Tibial artery (tissue), 4 donors: ENCODE measurements at regions not wholly inside any gene's neighbourhood (a gene's known extent, or its start where the extent isn't known, plus 50 kb on each side); places are given as distances from the start of the nearest gene placed in this dataset.

Experiments
- DNase-seq, 2 donors: peaks; one replicate each; pipeline ENCODE4 v3.0.0-alpha.2; 2019
- H3K27ac ChIP-seq, 2 donors: fragments of 200-600 bp; sonication (generic) in 1 of 2; 1 replicate in 1 of 2; 2 replicates in 1 of 2; pipeline ENCODE4 v1.5.1; 2018 to 2019; ENCODE audit warnings: mild to moderate bottlenecking in 1 of 2
- H3K27me3 ChIP-seq, 2 donors: fragments of 200-600 bp; sonication (generic) in 1 of 2; one replicate each; pipeline versions ENCODE4 v1.5.1 to v1.6.0; 2016 to 2019
- H3K36me3 ChIP-seq, 3 donors: fragments of 200-600 bp; sonication (generic) in 2 of 3; one replicate each; pipeline ENCODE4 v1.5.1; 2016 to 2019; ENCODE audit warnings: mild to moderate bottlenecking in 2 of 3
- H3K4me1 ChIP-seq, 4 donors: fragments of 200-600 bp; sonication (generic) in 2 of 4; 1 replicate in 3 of 4; 2 replicates in 1 of 4; pipeline ENCODE4 v1.5.1; 2016 to 2019
- H3K4me3 ChIP-seq, 2 donors: fragments of 200-600 bp; sonication (generic) in 1 of 2; 1 replicate in 1 of 2; 2 replicates in 1 of 2; pipeline ENCODE4 v1.5.1; 2018 to 2019; ENCODE audit warnings: mild to moderate bottlenecking in 2 of 2
- H3K9me3 ChIP-seq, 3 donors: fragments of 200-600 bp; sonication (generic) in 1 of 3; one replicate each; pipeline ENCODE4 v1.5.1; 2016 to 2019
- intact Hi-C: fragments of 100-400 bp; cut with DNase I; formaldehyde crosslinking; loops from one replicate; pipeline ENCODE4 v1.15.0; 2023; ENCODE audit warnings: low total_unique reads
- TF ChIP-seq, protein P1 (sequence below), 2 experiments: fragments of 200-600 bp in 1 of 2; fragments of 450-650 bp in 1 of 2; IDR thresholded peaks; one replicate each; pipeline ENCODE4 v1.5.1; 2017 to 2019; ENCODE audit warnings: antibody characterized with exemption in 2 of 2, mild to moderate bottlenecking in 1 of 2, moderate library complexity in 1 of 2

DNA sequence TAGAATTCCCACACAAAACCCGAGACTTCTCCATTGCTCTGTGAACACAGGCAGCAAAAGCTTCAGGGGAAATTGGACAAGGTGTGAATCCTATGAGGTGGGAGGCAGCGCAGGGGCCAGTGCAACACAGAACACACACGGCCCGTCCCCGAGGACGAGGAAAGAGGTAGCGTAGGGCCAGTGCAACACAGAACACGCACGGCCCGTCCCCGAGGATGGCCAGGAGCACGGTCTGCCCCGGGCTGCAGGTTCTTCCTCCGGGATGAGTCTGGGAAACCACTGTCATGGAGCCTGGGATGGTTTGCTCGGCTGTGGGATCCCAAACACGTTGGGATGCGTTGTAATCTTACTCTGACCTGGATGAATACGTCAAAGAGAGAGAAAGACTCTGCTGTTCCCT lies 432.1 kb downstream of the GLRX3 start:
- Histone ChIP-seq H3K36me3 (no peaks in the 10 kb centered on the region), H3K9me3 (no peaks in the 10 kb centered on the region)
- TF ChIP-seq, protein P1, sequence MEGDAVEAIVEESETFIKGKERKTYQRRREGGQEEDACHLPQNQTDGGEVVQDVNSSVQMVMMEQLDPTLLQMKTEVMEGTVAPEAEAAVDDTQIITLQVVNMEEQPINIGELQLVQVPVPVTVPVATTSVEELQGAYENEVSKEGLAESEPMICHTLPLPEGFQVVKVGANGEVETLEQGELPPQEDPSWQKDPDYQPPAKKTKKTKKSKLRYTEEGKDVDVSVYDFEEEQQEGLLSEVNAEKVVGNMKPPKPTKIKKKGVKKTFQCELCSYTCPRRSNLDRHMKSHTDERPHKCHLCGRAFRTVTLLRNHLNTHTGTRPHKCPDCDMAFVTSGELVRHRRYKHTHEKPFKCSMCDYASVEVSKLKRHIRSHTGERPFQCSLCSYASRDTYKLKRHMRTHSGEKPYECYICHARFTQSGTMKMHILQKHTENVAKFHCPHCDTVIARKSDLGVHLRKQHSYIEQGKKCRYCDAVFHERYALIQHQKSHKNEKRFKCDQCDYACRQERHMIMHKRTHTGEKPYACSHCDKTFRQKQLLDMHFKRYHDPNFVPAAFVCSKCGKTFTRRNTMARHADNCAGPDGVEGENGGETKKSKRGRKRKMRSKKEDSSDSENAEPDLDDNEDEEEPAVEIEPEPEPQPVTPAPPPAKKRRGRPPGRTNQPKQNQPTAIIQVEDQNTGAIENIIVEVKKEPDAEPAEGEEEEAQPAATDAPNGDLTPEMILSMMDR (IDR thresholded peaks at IDR 0.05), result no peak

GRCh38 chr10:130570074-130570473 lies 433.9 kb downstream of the GLRX3 start:
- no peaks in the 10 kb centered on the region for H3K9me3 ChIP-seq
- DNase-seq, result no peak
- H3K4me3 ChIP-seq, result no peak overlapping the region
- H3K27ac ChIP-seq, result no peak overlapping the region
- TF ChIP-seq, protein P1 (IDR thresholded peaks at IDR 0.05), result no peak
- peaks cover 0 to 4% of the 10 kb centered on the region in 2 donors for H3K27me3 ChIP-seq
- H3K4me1 ChIP-seq, result no peaks in the 10 kb centered on the region
- no peaks in the 10 kb centered on the region for H3K36me3 ChIP-seq
- intact Hi-C loops, result no loop called here

More for the DNA sequence above, 432.1 kb downstream of the GLRX3 start:
- no peak overlapping the region for H3K27ac ChIP-seq
- intact Hi-C loops, result no loop called here
- peaks cover 0 to 4% of the 10 kb centered on the region in 2 donors for H3K27me3 ChIP-seq
- no peak for DNase-seq
- no peak overlapping the region for H3K4me3 ChIP-seq
- H3K4me1 ChIP-seq, result no peaks in the 10 kb centered on the region

GRCh38 chr10:130571674-130572073 lies 435.5 kb downstream of the GLRX3 start:
- H3K36me3 ChIP-seq, result no peaks in the 10 kb centered on the region
- no peak for DNase-seq
- H3K27ac ChIP-seq, result no peak overlapping the region
- intact Hi-C loops, result no loop called here
- no peak overlapping the region for H3K4me3 ChIP-seq
- no peaks in the 10 kb centered on the region for H3K9me3 ChIP-seq
- TF ChIP-seq, protein P1 (IDR thresholded peaks at IDR 0.05), result no peak
- no peaks in the 10 kb centered on the region for H3K4me1 ChIP-seq
- H3K27me3 ChIP-seq, result peaks cover 0 to 9% of the 10 kb centered on the region in 2 donors

DNA sequence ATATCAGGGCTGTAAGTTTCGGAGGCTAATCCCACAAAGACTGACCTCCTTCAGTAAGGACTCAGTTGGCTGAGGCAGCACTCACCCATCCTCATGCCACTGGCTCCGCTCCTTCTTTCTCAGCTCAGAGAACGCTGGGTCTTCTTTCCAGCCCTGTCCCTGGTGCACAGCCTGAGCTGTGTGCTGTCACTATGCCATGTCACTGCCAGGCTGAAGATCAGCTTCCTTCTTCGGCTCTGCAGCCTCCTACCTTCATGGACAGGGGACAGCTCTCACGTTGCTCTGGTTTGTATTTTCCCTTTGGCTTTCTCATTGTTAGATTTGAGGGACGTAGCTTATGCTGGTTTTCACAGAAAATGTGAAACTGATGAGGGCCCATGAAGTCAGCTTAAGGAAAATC lies 437.3 kb downstream of the GLRX3 start:
- intact Hi-C loops, result no loop called here
- Histone ChIP-seq H3K4me3 (no peak overlapping the region), H3K9me3 (no peaks in the 10 kb centered on the region), H3K27me3 (peaks cover 0 to 9% of the 10 kb centered on the region in 2 donors), H3K27ac (no peak overlapping the region), H3K36me3 (no peaks in the 10 kb centered on the region), H3K4me1 (no peaks in the 10 kb centered on the region)
- DNase-seq, result no peak
- TF ChIP-seq, protein P1 (IDR thresholded peaks at IDR 0.05), result no peak

DNA sequence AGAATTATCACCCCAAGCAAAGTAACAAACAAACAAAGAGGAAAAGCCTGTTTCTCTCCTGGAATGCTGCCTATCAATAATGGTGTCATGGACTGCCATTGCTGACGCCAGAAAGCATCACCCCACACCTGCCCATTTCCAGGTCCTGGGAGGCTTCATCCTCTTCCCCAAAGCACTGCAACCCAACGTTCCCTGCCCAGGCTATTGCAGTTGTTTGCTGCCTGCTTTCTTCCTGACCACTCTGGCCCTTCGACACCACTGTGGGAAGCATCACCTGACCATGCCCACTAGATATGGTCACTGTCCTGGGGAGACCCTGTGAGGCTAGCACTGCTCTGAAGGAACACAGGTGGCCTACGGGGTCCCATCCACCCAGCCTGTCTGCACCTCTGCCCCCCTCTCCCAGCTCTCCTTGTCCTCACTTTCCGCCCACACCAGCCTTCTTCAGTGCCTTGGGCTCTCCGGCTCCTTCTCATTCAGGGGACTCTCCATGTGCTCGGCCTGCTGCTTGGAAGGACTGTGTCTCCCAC lies 439.6 kb downstream of the GLRX3 start:
- no peak overlapping the region for H3K4me3 ChIP-seq
- H3K36me3 ChIP-seq, result no peaks in the 10 kb centered on the region
- no peak overlapping the region for H3K27ac ChIP-seq
- no peaks in the 10 kb centered on the region for H3K9me3 ChIP-seq
- TF ChIP-seq, protein P1 (IDR thresholded peaks at IDR 0.05), result no peak
- no peak for DNase-seq
- intact Hi-C loops, result no loop called here
- H3K27me3 ChIP-seq, result peaks cover 0 to 4% of the 10 kb centered on the region in 2 donors
- no peaks in the 10 kb centered on the region for H3K4me1 ChIP-seq

DNA sequence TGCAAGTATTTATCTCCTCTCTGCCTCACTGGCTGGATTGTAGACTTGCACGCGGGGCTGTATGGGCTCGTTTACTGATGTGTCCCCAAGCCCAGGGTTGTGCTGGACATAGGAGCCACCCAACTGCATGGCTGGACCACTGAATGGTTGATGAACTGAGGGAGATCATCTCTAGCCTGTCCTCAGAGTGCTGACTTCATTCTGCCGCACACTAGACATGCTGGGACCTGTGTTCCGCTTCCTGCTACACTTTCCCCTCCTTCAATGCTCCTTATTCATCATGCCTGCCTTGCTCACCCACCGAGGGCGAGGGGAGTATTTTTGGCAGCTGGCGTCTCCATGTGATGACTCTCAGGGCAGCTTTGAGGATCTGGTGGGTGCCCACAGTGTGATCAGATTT lies 440.2 kb downstream of the GLRX3 start:
- intact Hi-C loops, result no loop called here
- no peaks in the 10 kb centered on the region for H3K36me3 ChIP-seq
- DNase-seq, result no peak
- peaks cover 0 to 4% of the 10 kb centered on the region in 2 donors for H3K27me3 ChIP-seq
- no peak overlapping the region for H3K4me3 ChIP-seq
- no peak overlapping the region for H3K27ac ChIP-seq
- no peaks in the 10 kb centered on the region for H3K4me1 ChIP-seq
- TF ChIP-seq, protein P1 (IDR thresholded peaks at IDR 0.05), result no peak
- H3K9me3 ChIP-seq, result no peaks in the 10 kb centered on the region
